HEK293T (cell line): ENCODE measurements at regions not wholly inside any gene's neighbourhood (a gene's known extent, or its start where the extent isn't known, plus 50 kb on each side); places are given as distances from the start of the nearest gene placed in this dataset.

Experiments
- CTCF ChIA-PET: fragments of 350-600 bp; formaldehyde crosslinking; extraction: SDS; loops from one replicate; lab custom pipeline; 2021; ENCODE audit warnings: antibody characterized with exemption, inconsistent platforms; lab: Yijun Ruan, JAX
- POLR2A ChIA-PET: fragments of 350-600 bp; formaldehyde crosslinking; extraction: SDS; loops from one replicate; lab custom pipeline; 2020; ENCODE audit warnings: antibody characterized with exemption, inconsistent platforms; lab: Yijun Ruan, JAX
- DNase-seq: peaks from one replicate; pipeline ENCODE4 v3.0.0; 2012; ENCODE audit warnings: mixed read lengths; ENCODE audit errors: extremely low spot score
- ARNT ChIP-seq: fragments of 450-650 bp; IDR thresholded peaks from 2 replicates; pipeline ENCODE4 v1.6.1; 2017; ENCODE audit warnings: mild to moderate bottlenecking
- BHLHE40 ChIP-seq: fragments of 450-650 bp; IDR thresholded peaks from 2 replicates; pipeline ENCODE4 v1.6.1; 2016; ENCODE audit warnings: mild to moderate bottlenecking, moderate library complexity, borderline replicate concordance
- CTBP1 ChIP-seq: fragments of 450-650 bp; IDR thresholded peaks from 2 replicates; pipeline ENCODE4 v1.6.1; 2016; ENCODE audit warnings: borderline replicate concordance
- ELF4 ChIP-seq: fragments of 450-650 bp; IDR thresholded peaks from 2 replicates; pipeline ENCODE4 v1.6.1; 2017; ENCODE audit warnings: antibody characterized with exemption
- FOXA1 ChIP-seq: fragments of 450-650 bp; IDR thresholded peaks from 2 replicates; pipeline ENCODE4 v1.6.1; 2016; ENCODE audit warnings: mild to moderate bottlenecking
- FOXK2 ChIP-seq: fragments of 450-650 bp; IDR thresholded peaks from 2 replicates; pipeline ENCODE4 v1.6.1; 2016; ENCODE audit warnings: mild to moderate bottlenecking
- FOXM1 ChIP-seq: fragments of 450-650 bp; IDR thresholded peaks from 2 replicates; pipeline ENCODE4 v1.6.1; 2017; ENCODE audit warnings: mild to moderate bottlenecking, borderline replicate concordance
- HDGF ChIP-seq: fragments of 450-650 bp; IDR thresholded peaks from 2 replicates; pipeline ENCODE4 v1.6.1; 2017; ENCODE audit warnings: antibody characterized with exemption, borderline replicate concordance
- L3MBTL2 ChIP-seq: fragments of 450-650 bp; conservative IDR thresholded peaks from 2 replicates; pipeline ENCODE4 v1.6.1; 2016; ENCODE audit warnings: mild to moderate bottlenecking
- LEF1 ChIP-seq: fragments of 450-650 bp; IDR thresholded peaks from 2 replicates; pipeline ENCODE4 v1.6.1; 2017; ENCODE audit warnings: mild to moderate bottlenecking, borderline replicate concordance
- NFRKB ChIP-seq: fragments of 450-650 bp; IDR thresholded peaks from 2 replicates; pipeline ENCODE4 v1.6.1; 2016; ENCODE audit warnings: mild to moderate bottlenecking, moderate library complexity
- PKNOX1 ChIP-seq: fragments of 450-650 bp; IDR thresholded peaks from 2 replicates; pipeline ENCODE4 v1.6.1; 2016
- SP1 ChIP-seq: fragments of 450-650 bp; IDR thresholded peaks from 2 replicates; pipeline ENCODE4 v1.6.1; 2017
- SUZ12 ChIP-seq: fragments of 450-650 bp; IDR thresholded peaks from 2 replicates; pipeline ENCODE4 v1.6.1; 2016; ENCODE audit warnings: mild to moderate bottlenecking
- TARDBP ChIP-seq: fragments of 450-650 bp; IDR thresholded peaks from 2 replicates; pipeline ENCODE4 v1.6.1; 2016
- ZNF384 ChIP-seq: fragments of 450-650 bp; IDR thresholded peaks from 2 replicates; pipeline ENCODE4 v1.6.1; 2016

GRCh38 chr14:66094001-66094727 is 392.0 kb upstream of the CCDC196 start:
- CTCF ChIA-PET = no interaction called here

GRCh38 chr14:66099451-66099850 is 386.7 kb upstream of the CCDC196 start:
- TF ChIP-seq ELF4 (no peak), CTBP1 (no peak), SP1 (no peak), FOXA1 (no peak), ARNT (no peak), TARDBP (no peak), LEF1 (no peak), SUZ12 (no peak)
- CTCF ChIA-PET = no interaction called here
- DNase-seq = no peak
- POLR2A ChIA-PET = no interaction called here

More at GRCh38 chr14:66094001-66094727, 392.0 kb upstream of the CCDC196 start:
- DNase-seq = no peak
- TF ChIP-seq ZNF384 (no peak), ELF4 (no peak), L3MBTL2 (no peak), HDGF (no peak)
- POLR2A ChIA-PET = no interaction called here

- no peak for DNase-seq
- no peak for TF ChIP-seq FOXK2
- TF ChIP-seq FOXM1 = no peak
- TF ChIP-seq NFRKB = no peak
- TF ChIP-seq SUZ12 = no peak
- no peak for TF ChIP-seq TARDBP
- TF ChIP-seq PKNOX1 = no peak
- TF ChIP-seq L3MBTL2 = no peak
- POLR2A ChIA-PET = no interaction called here
- CTCF ChIA-PET = no interaction called here
Observed at GRCh38 chr14:66099931-66100330, 386.2 kb upstream of the CCDC196 start.

GRCh38 chr14:66101662-66102061 is 384.5 kb upstream of the CCDC196 start:
- TF ChIP-seq NFRKB = no peak
- ChIA-PET CTCF (no interaction called here), POLR2A (no interaction called here)
- DNase-seq = no peak

- POLR2A ChIA-PET = no interaction called here
- TF ChIP-seq FOXA1 (no peak), L3MBTL2 (no peak), ZNF384 (no peak), TARDBP (no peak), HDGF (no peak), ELF4 (no peak), ARNT (no peak), LEF1 (no peak), SUZ12 (no peak), FOXK2 (no peak), CTBP1 (no peak), BHLHE40 (no peak), SP1 (no peak), NFRKB (no peak), FOXM1 (no peak), PKNOX1 (no peak)
- CTCF ChIA-PET = interaction anchor here (0.8 kb wide), 1 partner anchor 31 kb away, joined by 3 read pairs; no protein-coding TSS in a partner anchor
- DNase-seq = no peak
Observed at GRCh38 chr14:66104486-66104885, 381.7 kb upstream of the CCDC196 start.

- DNase-seq = no peak
- POLR2A ChIA-PET = no interaction called here
- TF ChIP-seq NFRKB = no peak
- TF ChIP-seq ARNT = no peak
- TF ChIP-seq PKNOX1 = no peak
- TF ChIP-seq TARDBP = no peak
- no peak for TF ChIP-seq FOXA1
- no peak for TF ChIP-seq BHLHE40
- no peak for TF ChIP-seq FOXK2
- TF ChIP-seq HDGF = no peak
- no peak for TF ChIP-seq SUZ12
- TF ChIP-seq SP1 = no peak
- no peak for TF ChIP-seq LEF1
- TF ChIP-seq L3MBTL2 = no peak
- CTCF ChIA-PET = no interaction called here
Observed at GRCh38 chr14:66105815-66106214, 380.4 kb upstream of the CCDC196 start.

- POLR2A ChIA-PET = no interaction called here
- CTCF ChIA-PET = no interaction called here
- no peak for TF ChIP-seq NFRKB
- no peak for DNase-seq
Observed at GRCh38 chr14:66109426-66109825, 376.7 kb upstream of the CCDC196 start.
